ENCODE measurements at regions not wholly inside any gene's neighbourhood (a gene's known extent, or its start where the extent isn't known, plus 50 kb on each side); places are given as distances from the start of the nearest gene placed in this dataset.

GRCh38 chr4:81546777-81547176, 75.1 kb upstream of the RASGEF1B start:
- no peaks in the 10 kb centered on the region for H3K4me1 Mint-ChIP-seq (ENCODE audit: low read depth)
- H3K36me3 Mint-ChIP-seq (ENCODE audit: low read depth): peaks cover 9% of the 10 kb centered on the region
- H3K4me3 Mint-ChIP-seq: no peak overlapping the region
- peaks cover 13% of the 10 kb centered on the region for H3K9me3 Mint-ChIP-seq
- H3K27ac Mint-ChIP-seq: no peak overlapping the region
- no peaks in the 10 kb centered on the region for H3K27me3 Mint-ChIP-seq

GRCh38 chr4:81541161-81541945, 69.6 kb upstream of the RASGEF1B start:
- Mint-ChIP-seq H3K27me3 (no peaks in the 10 kb centered on the region), H3K36me3 (ENCODE audit: low read depth) (peaks cover 9% of the 10 kb centered on the region), H3K9me3 (peaks cover 13% of the 10 kb centered on the region), H3K4me3 (no peak overlapping the region), H3K4me1 (ENCODE audit: low read depth) (peaks cover 9% of the 10 kb centered on the region), H3K27ac (no peak overlapping the region)

- peaks cover 9% of the 10 kb centered on the region for H3K36me3 Mint-ChIP-seq (ENCODE audit: low read depth)
- no peak overlapping the region for H3K4me3 Mint-ChIP-seq
- H3K4me1 Mint-ChIP-seq (ENCODE audit: low read depth): peaks cover 9% of the 10 kb centered on the region
- no peaks in the 10 kb centered on the region for H3K27me3 Mint-ChIP-seq
- H3K27ac Mint-ChIP-seq: no peak overlapping the region
- peaks cover 8% of the 10 kb centered on the region for H3K9me3 Mint-ChIP-seq
These were observed 67.2 kb upstream of the RASGEF1B start for GRCh38 chr4:81538716-81539427.

- Mint-ChIP-seq H3K27ac (no peak overlapping the region), H3K27me3 (no peaks in the 10 kb centered on the region), H3K4me1 (ENCODE audit: low read depth) (no peaks in the 10 kb centered on the region), H3K36me3 (ENCODE audit: low read depth) (peaks cover 3% of the 10 kb centered on the region), H3K4me3 (no peak overlapping the region), H3K9me3 (peaks cover 7% of the 10 kb centered on the region)
These were observed 59.7 kb upstream of the RASGEF1B start for GRCh38 chr4:81531410-81531809.

- H3K4me3 Mint-ChIP-seq: no peak overlapping the region
- H3K9me3 Mint-ChIP-seq: peaks cover 10% of the 10 kb centered on the region
- H3K27ac Mint-ChIP-seq: no peak overlapping the region
- H3K27me3 Mint-ChIP-seq: no peaks in the 10 kb centered on the region
- H3K4me1 Mint-ChIP-seq (ENCODE audit: low read depth): peaks cover under 1% of the 10 kb centered on the region
- peaks cover 6% of the 10 kb centered on the region for H3K36me3 Mint-ChIP-seq (ENCODE audit: low read depth)
These were observed 57.3 kb upstream of the RASGEF1B start for GRCh38 chr4:81528979-81529378.

DNA sequence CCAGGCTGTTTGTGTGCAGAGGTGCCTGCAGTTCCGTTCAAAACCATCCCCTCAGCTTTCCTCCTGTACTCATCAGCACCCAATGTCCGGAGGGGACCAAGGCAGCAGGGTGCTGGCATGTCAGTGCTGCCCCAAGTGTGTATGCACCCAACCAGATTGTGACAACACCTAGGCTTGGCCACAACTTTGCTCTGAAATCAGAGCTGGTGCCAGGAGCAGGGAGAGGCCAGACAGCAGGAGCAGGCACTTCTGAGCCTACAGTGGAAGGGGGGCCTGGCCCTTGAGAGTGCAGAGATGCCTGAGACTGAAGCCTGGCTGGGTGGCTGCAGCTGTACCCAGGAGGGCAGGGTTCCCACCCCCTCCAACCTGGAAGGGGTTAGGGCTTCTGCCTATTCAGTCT, 56.5 kb upstream of the RASGEF1B start:
- Mint-ChIP-seq H3K36me3 (ENCODE audit: low read depth) (peaks cover 6% of the 10 kb centered on the region), H3K4me1 (ENCODE audit: low read depth) (peaks cover 8% of the 10 kb centered on the region), H3K27me3 (no peaks in the 10 kb centered on the region), H3K9me3 (peaks cover 6% of the 10 kb centered on the region), H3K27ac (no peak overlapping the region), H3K4me3 (no peak overlapping the region)

DNA sequence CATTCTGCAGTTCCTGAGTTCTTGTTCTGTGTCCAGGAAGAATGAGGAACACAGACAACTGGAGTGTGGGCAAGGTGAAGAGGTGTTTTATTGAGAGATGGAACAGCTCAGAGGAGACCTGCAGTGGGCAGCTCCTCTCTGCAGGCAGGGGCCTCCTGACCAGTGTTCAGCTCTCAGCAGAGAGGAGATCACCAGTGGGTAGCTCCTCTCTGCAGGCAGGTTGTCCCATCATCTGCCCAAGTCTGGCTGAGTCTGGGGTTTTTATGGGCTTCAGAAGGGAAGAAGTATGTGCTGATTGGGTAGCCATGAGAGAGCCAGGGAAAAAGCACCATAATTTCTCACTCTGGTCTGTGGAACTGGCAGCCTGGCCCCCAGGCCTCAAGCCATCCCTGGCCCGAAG, 56.0 kb upstream of the RASGEF1B start:
- no peak overlapping the region for H3K4me3 Mint-ChIP-seq
- H3K36me3 Mint-ChIP-seq (ENCODE audit: low read depth): peaks cover 6% of the 10 kb centered on the region
- H3K27ac Mint-ChIP-seq: no peak overlapping the region
- H3K9me3 Mint-ChIP-seq: peaks cover 6% of the 10 kb centered on the region
- peaks cover 10% of the 10 kb centered on the region for H3K4me1 Mint-ChIP-seq (ENCODE audit: low read depth)
- H3K27me3 Mint-ChIP-seq: no peaks in the 10 kb centered on the region

DNA sequence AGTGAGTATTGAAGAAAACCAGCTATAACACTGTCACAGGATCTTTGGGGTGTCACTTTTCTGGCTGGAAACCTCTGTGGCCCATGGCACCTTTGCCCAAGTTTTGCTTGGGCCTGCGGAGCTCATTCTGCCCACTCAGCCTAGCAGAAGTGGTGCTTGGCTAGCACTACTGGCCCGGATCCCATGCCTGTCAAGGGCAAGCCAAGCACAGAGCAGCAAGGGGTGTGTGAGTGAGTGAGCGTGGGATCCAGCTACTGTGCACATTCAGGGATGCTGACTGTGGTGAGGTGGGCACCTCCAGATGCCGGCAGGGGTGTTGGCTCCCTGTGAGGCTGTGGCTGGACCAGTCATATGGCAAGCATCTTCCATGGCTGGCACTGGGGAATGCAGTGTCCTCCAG, 55.4 kb upstream of the RASGEF1B start:
- no peak overlapping the region for H3K4me3 Mint-ChIP-seq
- no peak overlapping the region for H3K27ac Mint-ChIP-seq
- H3K36me3 Mint-ChIP-seq (ENCODE audit: low read depth): peaks cover 6% of the 10 kb centered on the region
- H3K9me3 Mint-ChIP-seq: peaks cover 6% of the 10 kb centered on the region
- H3K4me1 Mint-ChIP-seq (ENCODE audit: low read depth): peaks cover 13% of the 10 kb centered on the region
- H3K27me3 Mint-ChIP-seq: no peaks in the 10 kb centered on the region

DNA sequence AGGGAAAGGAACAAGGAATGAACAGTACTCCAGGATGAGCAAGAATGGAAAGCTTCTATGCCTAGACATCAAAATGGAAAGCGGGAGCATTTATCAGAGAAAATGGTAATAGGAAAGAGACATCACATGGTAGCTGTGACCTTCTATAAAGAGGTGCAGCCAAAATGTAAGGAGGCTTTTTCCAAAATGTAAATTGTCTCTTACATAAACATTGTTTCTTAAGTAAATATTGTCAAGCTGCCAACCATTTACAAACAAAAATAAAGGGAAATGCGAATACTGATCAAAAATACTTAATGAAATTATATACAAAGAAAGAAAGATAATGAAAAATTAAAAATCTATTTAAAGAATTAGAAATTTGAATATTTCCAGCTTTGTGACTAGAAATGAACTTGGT, 55.0 kb upstream of the RASGEF1B start:
- peaks cover 13% of the 10 kb centered on the region for H3K4me1 Mint-ChIP-seq (ENCODE audit: low read depth)
- no peak overlapping the region for H3K4me3 Mint-ChIP-seq
- H3K27ac Mint-ChIP-seq: no peak overlapping the region
- H3K9me3 Mint-ChIP-seq: peaks cover 6% of the 10 kb centered on the region
- H3K36me3 Mint-ChIP-seq (ENCODE audit: low read depth): peaks cover 6% of the 10 kb centered on the region
- H3K27me3 Mint-ChIP-seq: no peaks in the 10 kb centered on the region

GRCh38 chr4:81523672-81524327, 52.1 kb upstream of the RASGEF1B start:
- Mint-ChIP-seq H3K4me1 (ENCODE audit: low read depth) (peaks cover 13% of the 10 kb centered on the region), H3K9me3 (peaks cover 6% of the 10 kb centered on the region), H3K4me3 (no peak overlapping the region), H3K36me3 (ENCODE audit: low read depth) (peaks cover 6% of the 10 kb centered on the region), H3K27me3 (no peaks in the 10 kb centered on the region), H3K27ac (no peak overlapping the region)

DNA sequence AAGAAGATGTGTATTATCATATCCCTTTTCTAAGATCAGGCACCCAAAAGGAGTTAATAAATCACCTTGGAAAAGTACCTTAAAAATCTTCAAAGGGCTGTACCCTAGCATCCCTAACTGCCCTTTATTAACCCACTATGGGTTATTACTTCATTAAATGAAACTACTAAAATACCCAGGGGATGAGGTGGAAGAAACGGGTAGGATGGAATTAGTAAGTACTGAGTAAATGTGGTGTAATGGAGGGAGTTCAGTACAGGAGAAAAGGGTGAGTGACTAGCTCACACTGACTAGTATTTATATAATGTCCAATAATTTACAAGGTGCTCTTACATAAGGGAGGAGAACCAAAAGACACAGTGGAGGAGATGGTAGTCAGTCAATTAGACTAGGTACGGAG, 51.0 kb upstream of the RASGEF1B start:
- Mint-ChIP-seq H3K36me3 (ENCODE audit: low read depth) (peaks cover 6% of the 10 kb centered on the region), H3K4me1 (ENCODE audit: low read depth) (peaks cover 13% of the 10 kb centered on the region), H3K4me3 (no peak overlapping the region), H3K9me3 (peaks cover 6% of the 10 kb centered on the region), H3K27ac (no peak overlapping the region), H3K27me3 (no peaks in the 10 kb centered on the region)

DNA sequence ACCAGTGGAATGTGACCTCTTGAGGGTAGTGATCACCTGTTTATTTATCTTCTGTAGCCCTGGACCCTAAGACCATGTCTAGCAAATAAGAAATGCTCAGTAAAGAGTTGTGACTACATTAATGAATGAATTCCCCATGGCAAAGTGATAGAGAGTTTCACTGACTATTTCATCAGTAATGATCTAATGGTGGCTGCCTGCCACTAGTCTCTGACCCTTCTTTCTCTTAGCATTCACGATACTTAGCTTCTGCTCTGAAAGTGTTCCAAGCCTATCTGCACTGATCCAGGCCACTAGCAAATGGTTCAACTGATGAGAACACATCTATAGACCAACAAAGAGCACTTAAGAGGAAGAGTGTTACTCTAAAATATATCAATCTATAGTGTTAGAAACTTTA, 50.0 kb upstream of the RASGEF1B start:
- Mint-ChIP-seq H3K27me3 (no peaks in the 10 kb centered on the region), H3K4me1 (ENCODE audit: low read depth) (peaks cover 13% of the 10 kb centered on the region), H3K36me3 (ENCODE audit: low read depth) (peaks cover 6% of the 10 kb centered on the region), H3K4me3 (no peak overlapping the region), H3K27ac (no peak overlapping the region), H3K9me3 (peaks cover 6% of the 10 kb centered on the region)

All from stimulated activated naive CD8-positive, alpha-beta T cell treated with anti-CD3 and anti-CD28 coated beads, Interleukin-15, Interleukin-2, amounts not matched to agents 100 ng/mL and 50 ng/mL, for 24 hours (primary cell).